ENCODE measurements at regions not wholly inside any gene's neighbourhood (a gene's known extent, or its start where the extent isn't known, plus 50 kb on each side); places are given as distances from the start of the nearest gene placed in this dataset.

DNA sequence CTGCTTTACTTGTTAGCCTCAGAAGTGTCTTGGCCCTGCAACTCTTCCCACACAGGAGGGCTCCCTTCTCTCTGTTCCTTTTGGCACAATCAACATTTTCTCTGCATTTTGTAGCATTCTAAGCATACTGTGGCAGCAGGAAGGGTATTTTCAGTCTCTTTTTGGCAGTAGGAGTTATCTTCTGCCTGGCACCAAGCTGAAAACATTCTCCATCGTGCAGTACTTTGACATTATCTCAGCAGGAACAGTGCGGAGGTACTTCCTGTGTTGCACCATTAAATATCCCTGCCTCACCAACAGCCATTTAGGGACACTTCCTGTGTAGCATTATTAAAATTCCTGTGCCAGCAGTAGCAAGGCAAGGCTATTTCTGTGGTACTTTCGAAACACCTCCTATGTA is 233.2 kb upstream of the SEMA6D start:
- TF ChIP-seq, protein P1, sequence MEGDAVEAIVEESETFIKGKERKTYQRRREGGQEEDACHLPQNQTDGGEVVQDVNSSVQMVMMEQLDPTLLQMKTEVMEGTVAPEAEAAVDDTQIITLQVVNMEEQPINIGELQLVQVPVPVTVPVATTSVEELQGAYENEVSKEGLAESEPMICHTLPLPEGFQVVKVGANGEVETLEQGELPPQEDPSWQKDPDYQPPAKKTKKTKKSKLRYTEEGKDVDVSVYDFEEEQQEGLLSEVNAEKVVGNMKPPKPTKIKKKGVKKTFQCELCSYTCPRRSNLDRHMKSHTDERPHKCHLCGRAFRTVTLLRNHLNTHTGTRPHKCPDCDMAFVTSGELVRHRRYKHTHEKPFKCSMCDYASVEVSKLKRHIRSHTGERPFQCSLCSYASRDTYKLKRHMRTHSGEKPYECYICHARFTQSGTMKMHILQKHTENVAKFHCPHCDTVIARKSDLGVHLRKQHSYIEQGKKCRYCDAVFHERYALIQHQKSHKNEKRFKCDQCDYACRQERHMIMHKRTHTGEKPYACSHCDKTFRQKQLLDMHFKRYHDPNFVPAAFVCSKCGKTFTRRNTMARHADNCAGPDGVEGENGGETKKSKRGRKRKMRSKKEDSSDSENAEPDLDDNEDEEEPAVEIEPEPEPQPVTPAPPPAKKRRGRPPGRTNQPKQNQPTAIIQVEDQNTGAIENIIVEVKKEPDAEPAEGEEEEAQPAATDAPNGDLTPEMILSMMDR (IDR thresholded peaks at IDR 0.05): no peak
- no peak for TF ChIP-seq EZH2 (IDR thresholded peaks at IDR 0.05; ENCODE audit: borderline replicate concordance, insufficient read depth, low read depth, low read length, poor library complexity, severe bottlenecking)
- H3K27ac Mint-ChIP-seq: no peak overlapping the region

DNA sequence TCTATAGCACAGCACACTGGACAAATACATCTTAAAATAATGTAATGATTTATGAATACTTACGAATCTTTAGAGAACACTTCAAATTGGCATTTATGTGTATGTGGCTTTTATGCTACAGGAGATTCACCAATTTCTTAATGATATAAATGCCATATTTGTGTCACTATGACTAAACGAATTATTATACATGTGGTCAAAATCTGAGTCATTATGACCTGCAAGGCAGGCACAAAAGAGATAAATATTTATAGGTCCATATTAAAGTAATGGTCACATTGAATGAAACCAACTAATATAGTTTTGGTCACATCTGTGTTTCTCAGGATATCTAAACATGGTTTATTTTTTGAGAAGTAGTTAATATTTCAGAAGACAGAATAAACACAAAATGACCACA is 232.3 kb upstream of the SEMA6D start:
- Mint-ChIP-seq H3K4me1 (no peaks in the 10 kb centered on the region), H3K9me3 (ENCODE audit: insufficient read depth) (no peaks in the 10 kb centered on the region), H3K27me3 (no peaks in the 10 kb centered on the region), H3K4me3 (no peak overlapping the region), H3K27ac (no peak overlapping the region)
- H3K79me2 ChIP-seq (ENCODE audit: control insufficient read depth, insufficient read depth, low read length): no peaks in the 10 kb centered on the region
- H3K9me3 ChIP-seq (ENCODE audit: control extremely low read depth in 1 of 3, control insufficient read depth in 2 of 3, insufficient read depth in 1 of 3, low read length in 2 of 3): no peaks in the 10 kb centered on the region
- TF ChIP-seq EZH2 (IDR thresholded peaks at IDR 0.05; ENCODE audit: borderline replicate concordance, insufficient read depth, low read depth, low read length, poor library complexity, severe bottlenecking): no peak
- TF ChIP-seq, protein P1 (IDR thresholded peaks at IDR 0.05): no peak
- no peak overlapping the region for H3K4me2 ChIP-seq (replicated peaks; ENCODE audit: low read depth, low read length, poor library complexity, severe bottlenecking)
- no peaks in the 10 kb centered on the region for H3K4me1 ChIP-seq (ENCODE audit: control insufficient read depth in 2 of 2, insufficient read depth in 2 of 2, low read length in 2 of 2)
- CTCF ChIA-PET: no interaction called here
- no peak overlapping the region for H3K9ac ChIP-seq (ENCODE audit: low read length)
- intact Hi-C loops (cut with micrococcal nuclease): no loop called here
- no peaks in the 10 kb centered on the region for H3K36me3 ChIP-seq (replicated peaks in 1 of 2; ENCODE audit: control extremely low read depth in 1 of 2, control insufficient read depth in 1 of 2, extremely low read depth in 1 of 2, insufficient read depth in 2 of 2, low read length in 1 of 2)
- ATAC-seq (ENCODE audit: low read depth) (no peak), DNase-seq (no peak)
- no CpG with 5 or more reads among the region's 2 CpGs for WGBS (ENCODE audit: insufficient coverage)
- H3K27me3 ChIP-seq (replicated peaks in 1 of 4; ENCODE audit: control extremely low read depth in 1 of 4, control insufficient read depth in 3 of 4, insufficient read depth in 4 of 4, low read length in 3 of 4): no peaks in the 10 kb centered on the region
- no peaks in the 10 kb centered on the region for H4K20me1 ChIP-seq (ENCODE audit: control insufficient read depth, insufficient read depth, low read length, poor library complexity, severe bottlenecking)
- H3K27ac ChIP-seq (ENCODE audit: low read length in 2 of 2): no peak overlapping the region
- POLR2A ChIA-PET: no interaction called here
- no peak overlapping the region for H2AFZ ChIP-seq (ENCODE audit: insufficient read depth, low read depth, low read length, poor library complexity, severe bottlenecking)
- no peak overlapping the region for H3K4me3 ChIP-seq (ENCODE audit: control extremely low read depth in 1 of 5, extremely low read depth in 1 of 5, insufficient read depth in 1 of 5, low read depth in 2 of 5, low read length in 4 of 5)

More for the DNA sequence above, 233.2 kb upstream of the SEMA6D start:
- DNase-seq (no peak), ATAC-seq (ENCODE audit: low read depth) (no peak)
- CTCF ChIA-PET: no interaction called here
- WGBS (ENCODE audit: insufficient coverage): 47% methylated on average over 2 of the region's 3 CpGs
- H3K9me3 ChIP-seq (ENCODE audit: control extremely low read depth in 1 of 3, control insufficient read depth in 2 of 3, insufficient read depth in 1 of 3, low read length in 2 of 3): no peaks in the 10 kb centered on the region
- Mint-ChIP-seq H3K27me3 (no peaks in the 10 kb centered on the region), H3K4me1 (no peaks in the 10 kb centered on the region), H3K4me3 (no peak overlapping the region), H3K9me3 (ENCODE audit: insufficient read depth) (no peaks in the 10 kb centered on the region)
- H2AFZ ChIP-seq (ENCODE audit: insufficient read depth, low read depth, low read length, poor library complexity, severe bottlenecking): no peak overlapping the region
- H3K27ac ChIP-seq (ENCODE audit: low read length in 2 of 2): no peak overlapping the region
- no peak overlapping the region for H3K4me2 ChIP-seq (replicated peaks; ENCODE audit: low read depth, low read length, poor library complexity, severe bottlenecking)
- H3K79me2 ChIP-seq (ENCODE audit: control insufficient read depth, insufficient read depth, low read length): no peaks in the 10 kb centered on the region
- no peak overlapping the region for H3K4me3 ChIP-seq (ENCODE audit: control extremely low read depth in 1 of 5, extremely low read depth in 1 of 5, insufficient read depth in 1 of 5, low read depth in 2 of 5, low read length in 4 of 5)
- intact Hi-C loops (cut with micrococcal nuclease): no loop called here
- POLR2A ChIA-PET: no interaction called here
- no peaks in the 10 kb centered on the region for H4K20me1 ChIP-seq (ENCODE audit: control insufficient read depth, insufficient read depth, low read length, poor library complexity, severe bottlenecking)
- no peaks in the 10 kb centered on the region for H3K27me3 ChIP-seq (replicated peaks in 1 of 4; ENCODE audit: control extremely low read depth in 1 of 4, control insufficient read depth in 3 of 4, insufficient read depth in 4 of 4, low read length in 3 of 4)
- H3K9ac ChIP-seq (ENCODE audit: low read length): no peak overlapping the region
- no peaks in the 10 kb centered on the region for H3K4me1 ChIP-seq (ENCODE audit: control insufficient read depth in 2 of 2, insufficient read depth in 2 of 2, low read length in 2 of 2)
- no peaks in the 10 kb centered on the region for H3K36me3 ChIP-seq (replicated peaks in 1 of 2; ENCODE audit: control extremely low read depth in 1 of 2, control insufficient read depth in 1 of 2, extremely low read depth in 1 of 2, insufficient read depth in 2 of 2, low read length in 1 of 2)

Measured in B cell (primary cell).